NOMO-1 (cell line): ENCODE measurements at regions not wholly inside any gene's neighbourhood (a gene's known extent, or its start where the extent isn't known, plus 50 kb on each side); places are given as distances from the start of the nearest gene placed in this dataset.

Source experiments
- DNase-seq, 2 experiments: peaks; one replicate each; lab custom pipeline; 2025; ENCODE audit not compliant: unreplicated experiment in 2 of 2; lab: John Stamatoyannopoulos, UW

DNA sequence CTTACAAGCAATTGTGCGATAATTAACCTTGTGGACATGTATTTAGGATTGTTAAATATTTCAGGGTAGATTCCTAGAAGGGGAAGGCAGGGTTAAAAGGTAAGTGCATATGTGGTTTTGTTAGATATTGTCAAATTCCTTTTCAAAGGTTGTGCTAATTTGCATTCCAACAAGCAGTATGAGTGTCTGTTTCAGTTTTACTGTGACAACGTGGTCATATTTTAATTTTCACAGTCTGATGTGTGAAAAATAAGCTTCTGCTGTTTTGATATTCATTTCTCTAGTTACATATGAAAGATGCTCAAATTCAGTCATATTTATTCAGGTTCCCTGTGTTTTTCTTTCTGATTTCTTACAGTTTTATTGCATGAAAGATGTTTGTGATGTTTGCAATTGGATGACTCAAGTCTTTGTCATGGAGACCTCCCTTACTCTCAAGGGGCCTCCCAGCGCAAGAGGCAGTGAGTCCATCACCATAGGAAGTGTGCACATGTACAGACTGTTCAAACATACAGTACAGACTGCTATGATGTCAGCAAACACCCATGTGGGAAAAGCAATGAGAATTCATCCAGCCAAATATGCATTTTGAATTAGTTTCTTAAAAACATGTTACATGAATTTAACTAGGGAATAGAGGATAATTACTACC is 310.8 kb downstream of the GALR1 start:
- DNase-seq: no peak

DNA sequence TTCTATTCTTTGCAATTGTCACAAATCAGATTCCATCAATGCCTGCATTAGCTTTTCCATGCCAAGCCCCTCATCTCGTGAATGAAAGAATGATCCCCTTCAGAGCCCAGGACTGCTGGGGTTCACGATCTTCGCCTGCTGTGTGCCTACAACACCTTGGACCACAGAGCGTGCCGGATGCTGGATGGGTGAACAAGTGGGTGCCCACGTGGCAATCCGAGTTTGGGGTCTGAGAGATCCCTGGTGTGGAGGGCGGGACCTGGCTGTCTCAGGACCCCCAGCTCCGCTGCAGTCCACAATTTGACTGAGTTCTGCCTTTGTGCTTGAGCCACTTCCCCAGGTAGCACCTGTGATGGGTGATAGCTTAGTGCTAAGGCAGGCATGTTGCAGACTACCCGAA is 317.0 kb downstream of the GALR1 start:
- no peak for DNase-seq

DNA sequence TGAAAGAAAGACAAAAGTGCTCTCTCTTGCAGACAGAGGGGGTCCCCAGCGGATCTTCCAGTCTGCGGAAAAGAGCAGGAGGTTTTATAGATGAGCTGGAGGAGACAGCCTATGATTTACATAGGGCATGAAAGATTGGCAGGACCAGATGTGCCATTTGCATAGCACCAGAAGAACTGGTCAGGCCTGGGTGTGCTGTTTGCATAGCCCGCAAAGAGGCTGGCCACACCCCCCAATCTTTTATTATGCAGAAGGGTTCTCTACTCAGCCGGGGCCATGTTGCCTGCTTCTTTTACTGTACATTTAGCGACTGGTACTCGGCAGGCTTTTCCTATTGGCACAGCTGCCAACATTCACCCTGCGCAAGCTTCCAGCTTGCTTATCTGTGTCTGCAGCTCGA is 317.6 kb downstream of the GALR1 start:
- no peak for DNase-seq

DNA sequence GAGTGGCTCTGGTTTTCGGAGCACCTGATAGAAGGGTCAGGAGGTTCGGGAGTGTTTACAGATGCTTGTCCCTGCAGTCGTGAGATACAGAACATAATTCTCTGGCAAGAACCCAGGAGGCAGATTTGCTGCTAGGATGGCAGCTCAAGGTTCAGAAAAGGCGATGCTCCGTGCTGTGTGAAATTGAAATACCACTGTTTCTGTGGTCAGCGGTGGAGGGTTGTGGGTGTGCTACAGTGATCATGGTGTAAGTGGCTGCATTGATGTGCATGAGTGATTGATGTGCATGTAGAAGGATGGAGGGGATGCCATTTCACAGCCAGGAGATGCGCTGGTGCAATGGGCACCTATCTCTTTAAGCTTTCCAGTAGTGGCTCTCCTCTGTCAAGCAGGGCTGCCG is 322.1 kb downstream of the GALR1 start:
- DNase-seq: no peak

DNA sequence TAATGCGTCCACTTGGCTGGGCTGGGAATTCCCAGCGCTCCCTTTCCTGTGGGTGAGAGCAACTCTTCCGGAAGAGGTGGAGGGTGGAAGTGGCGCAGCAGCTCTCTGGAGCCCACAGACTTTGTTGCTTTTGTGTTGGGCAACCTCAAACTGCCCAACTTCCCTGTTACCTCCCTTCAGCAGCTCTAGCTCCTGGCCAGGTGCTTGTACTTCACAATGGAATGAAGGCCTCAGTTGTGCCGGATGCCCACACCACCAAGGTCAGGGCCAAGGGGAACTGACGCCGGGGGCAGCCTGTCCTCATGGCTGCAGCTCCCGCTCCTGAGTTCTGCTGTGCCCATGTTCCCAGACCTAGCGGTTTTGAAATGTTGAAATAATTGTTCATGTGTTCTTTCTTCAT is 322.9 kb downstream of the GALR1 start:
- peak; percentile 64 to 66 for DNase-seq

DNA sequence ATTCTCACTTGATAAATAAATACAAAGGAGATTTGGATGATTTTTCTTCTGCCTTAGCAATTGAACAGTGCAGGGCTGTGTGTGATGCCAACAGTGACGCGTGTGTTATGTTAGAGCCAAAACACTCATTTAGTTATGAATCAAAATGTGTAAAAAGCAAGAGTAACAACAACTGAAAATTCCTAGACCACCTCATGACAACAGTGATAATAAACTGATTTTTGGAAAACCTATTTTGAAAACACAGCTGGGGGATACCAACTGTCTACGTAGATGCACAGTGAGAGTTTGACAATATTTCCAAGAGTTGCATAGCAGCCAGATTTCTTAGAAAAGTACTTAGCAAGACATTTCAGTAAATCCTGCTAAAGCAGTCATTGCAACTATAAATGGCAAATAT is 323.9 kb downstream of the GALR1 start:
- no peak for DNase-seq

DNA sequence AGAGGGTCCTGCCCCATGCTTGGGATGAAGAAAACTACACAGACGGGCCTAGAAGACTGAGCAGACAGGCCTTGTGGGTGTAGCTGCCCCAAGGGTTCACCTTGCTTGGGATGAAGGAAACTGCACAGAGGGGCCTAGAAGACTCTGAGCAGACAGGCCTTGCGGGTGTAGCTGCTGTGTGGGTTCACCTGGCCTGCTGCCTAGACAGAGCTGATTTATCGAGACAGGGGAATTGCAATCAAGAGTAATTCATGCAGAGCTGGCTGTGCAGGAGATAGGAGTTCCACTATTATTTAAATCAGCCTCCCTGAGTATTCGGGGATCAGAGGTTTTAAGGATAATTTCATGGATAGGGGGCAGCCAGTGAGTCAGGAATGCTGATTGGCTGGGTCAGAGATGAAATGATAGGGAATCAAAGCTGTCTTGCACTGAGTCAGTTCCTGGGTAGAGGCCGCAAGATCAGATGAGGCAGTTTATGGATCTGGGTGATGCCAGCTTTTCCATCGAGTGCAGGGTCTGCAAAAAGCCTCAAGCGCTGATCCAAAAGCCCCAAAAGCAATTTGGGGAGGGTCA is 341.4 kb downstream of the GALR1 start:
- DNase-seq: no peak

DNA sequence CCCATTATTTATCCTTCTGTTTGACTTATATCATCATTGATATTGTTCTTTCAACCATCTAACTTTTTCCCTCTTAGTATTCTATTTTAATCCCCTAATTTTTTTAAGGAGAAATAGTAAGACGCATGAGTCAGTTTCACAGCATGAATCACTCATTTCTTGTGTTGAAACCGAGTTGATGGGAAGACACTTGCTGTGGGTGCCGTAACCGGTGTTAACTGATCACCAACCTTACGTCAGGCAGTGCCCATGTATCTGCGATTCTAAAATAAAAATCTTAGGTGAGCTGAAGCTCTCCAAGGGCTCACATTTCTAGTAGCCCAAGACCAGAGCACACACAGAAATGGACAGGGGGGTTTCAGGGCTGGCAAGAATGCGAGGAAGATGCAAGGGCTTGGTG is 348.1 kb downstream of the GALR1 start:
- no peak for DNase-seq

DNA sequence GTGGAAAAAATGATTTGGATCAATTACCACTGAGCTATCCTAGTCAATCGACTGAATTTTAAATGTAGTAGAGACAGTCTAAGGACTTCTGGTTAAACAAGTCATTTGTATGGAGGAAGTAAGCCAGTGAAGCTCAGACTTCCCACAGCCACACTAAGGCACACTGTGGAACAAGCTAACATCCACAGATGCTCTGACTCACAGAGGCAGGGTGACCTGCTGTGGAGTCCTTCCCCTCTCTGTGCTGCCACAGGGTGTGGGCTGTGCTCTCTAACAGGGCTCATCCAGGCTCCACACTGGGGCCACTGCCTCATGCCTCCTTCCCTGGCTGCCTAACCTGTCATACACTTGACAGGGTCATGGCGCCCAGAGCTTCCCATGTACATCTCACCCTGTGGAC is 351.0 kb downstream of the GALR1 start:
- DNase-seq: no peak

DNA sequence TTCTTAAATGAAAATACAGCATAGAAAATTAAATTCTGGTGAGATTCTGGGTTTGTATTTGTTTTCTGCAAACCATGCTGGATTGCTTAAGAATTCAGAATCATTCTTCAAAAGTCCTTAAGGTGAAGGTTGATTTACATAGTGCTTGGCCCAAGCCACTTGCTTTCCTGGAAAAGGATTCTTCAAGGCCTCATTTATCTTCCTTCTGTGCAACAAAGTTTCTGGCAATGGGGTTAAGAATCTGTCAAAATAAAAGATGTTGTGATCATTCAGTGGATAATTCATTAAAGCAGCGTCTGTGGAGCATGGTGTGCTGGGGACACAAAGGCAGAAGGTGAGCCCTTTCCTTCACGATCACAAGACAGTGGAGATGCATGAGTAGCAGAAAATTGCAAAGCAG is 351.9 kb downstream of the GALR1 start:
- DNase-seq: no peak

DNA sequence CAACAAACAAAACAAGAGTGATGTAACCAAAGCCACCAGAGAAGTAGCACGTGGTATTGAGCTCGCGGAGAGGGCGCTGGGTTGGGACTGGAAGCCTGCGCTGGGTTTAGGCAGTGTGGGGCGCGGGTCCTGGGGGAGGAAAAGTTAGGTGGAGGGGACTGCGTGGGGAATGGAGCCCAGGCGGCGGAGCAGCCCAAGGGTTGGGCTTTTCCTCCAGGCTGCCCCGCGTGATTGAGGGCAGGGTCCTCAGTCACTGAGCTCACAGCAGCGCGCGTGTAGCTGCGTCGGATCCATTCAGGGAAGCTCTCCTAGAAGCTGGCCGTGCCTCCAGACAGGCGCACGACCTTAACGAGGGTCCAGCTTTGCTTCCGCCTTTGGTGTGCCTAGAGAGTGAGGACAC is 357.4 kb downstream of the GALR1 start:
- no peak for DNase-seq

DNA sequence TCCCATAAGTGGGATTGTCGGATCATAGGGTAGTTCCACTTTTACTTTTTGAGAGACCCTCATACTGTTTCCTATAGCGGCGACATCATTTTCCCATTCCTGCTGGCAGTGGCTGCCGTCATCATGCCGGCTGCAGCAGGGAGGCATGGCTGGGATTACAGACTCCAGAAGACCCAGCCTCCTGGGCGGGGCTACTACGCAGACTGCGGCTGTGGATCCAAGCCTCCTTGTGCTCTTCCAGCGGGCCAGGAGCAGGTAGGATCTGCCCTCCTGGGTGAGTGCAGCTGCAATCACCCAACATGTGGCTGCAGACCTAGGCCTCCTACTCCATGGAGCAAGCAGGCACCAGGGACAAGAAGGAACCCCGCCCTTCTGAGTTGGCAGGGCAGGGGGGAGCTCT is 359.2 kb downstream of the GALR1 start:
- DNase-seq: no peak

DNA sequence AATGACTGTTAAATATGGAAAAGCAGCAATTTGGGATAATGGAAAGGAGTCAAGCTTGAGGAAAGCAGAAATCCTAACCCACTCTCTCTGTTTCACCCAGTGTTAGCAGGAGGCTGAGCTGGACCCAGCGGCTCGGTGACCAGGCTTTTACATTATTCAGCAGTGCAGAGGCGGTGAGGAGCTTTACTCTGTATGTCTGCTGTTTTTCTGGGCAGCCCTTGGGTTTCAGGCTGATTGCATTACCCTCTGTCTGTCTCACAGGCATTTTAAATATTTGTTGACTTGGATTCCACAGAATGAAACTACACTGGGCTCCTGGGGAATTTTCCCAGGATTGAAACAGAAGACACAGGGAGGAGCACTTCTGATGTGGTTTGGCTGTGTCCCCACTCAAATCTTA is 368.0 kb downstream of the GALR1 start:
- no peak for DNase-seq

DNA sequence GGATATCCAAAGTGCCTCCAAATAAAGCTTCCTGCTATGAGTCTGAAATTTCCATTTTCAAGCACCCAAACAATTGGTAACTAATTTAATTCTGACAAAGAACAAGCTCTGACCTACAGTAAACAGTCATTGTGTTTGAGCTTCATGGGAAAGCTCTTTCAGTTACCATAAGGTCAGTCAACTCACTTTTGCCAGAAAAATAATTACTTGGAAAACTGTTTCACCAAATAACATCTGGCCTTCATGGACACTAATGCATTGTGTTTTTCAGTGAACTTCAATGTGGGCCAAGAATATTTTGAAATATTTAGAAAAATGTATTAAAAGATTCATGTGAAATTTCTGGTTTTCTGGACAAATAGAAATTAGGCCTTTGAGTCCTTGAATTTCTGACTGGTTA is 369.9 kb downstream of the GALR1 start:
- DNase-seq: no peak

DNA sequence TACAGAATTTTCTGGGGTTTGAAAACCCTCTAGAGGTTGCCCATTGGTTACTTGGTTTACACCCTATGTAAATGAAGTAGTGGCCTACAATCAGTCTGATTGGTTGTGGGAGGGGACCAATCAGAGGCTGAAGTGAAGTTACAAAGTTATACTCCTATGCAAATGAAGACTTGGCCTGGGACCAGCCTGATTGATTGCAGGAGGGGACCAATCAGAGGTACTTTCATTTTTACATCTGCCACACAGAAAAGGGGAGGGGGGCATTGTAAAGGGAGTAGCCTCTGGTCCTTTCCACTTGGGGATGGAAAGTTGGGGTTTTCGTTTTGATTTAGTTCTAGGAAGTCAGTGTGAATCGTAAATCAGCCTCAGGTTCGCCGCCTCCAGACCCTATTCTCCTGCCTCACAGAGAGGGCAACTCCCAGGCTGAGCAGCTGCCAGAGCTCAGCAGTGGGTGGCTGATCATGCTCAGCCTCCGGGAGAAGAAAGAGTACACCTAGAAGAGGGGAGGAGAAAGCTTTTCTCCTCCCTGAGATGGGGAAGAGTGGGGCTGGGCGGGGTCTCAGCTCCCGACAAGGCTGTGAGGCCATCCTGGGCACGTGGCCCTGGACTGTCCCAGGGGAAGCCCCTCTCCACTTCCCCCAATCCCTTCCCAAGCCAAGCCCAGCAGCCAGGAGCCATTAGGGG is 372.5 kb downstream of the GALR1 start:
- DNase-seq: no peak

DNA sequence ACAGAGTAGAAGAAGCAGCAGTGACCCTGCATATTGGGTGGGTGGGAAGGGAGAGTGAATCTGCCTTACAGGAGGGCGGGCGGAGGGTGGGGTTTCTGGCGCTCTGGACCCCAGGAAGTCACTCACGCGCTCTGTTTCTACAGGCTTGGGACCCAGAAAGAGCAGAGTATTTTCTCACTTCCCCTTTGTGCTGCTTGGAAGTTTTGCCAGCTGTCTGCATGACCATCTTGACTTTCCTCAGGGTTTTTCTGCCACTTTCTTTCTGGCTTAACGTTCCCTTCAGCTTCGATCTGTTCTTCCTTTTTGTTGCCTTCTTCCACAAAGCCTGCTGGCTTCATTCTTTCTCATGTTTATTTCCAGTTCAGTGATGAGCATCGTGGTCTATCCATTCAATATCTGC is 383.1 kb downstream of the GALR1 start:
- DNase-seq: peak; percentile 34 to 49

DNA sequence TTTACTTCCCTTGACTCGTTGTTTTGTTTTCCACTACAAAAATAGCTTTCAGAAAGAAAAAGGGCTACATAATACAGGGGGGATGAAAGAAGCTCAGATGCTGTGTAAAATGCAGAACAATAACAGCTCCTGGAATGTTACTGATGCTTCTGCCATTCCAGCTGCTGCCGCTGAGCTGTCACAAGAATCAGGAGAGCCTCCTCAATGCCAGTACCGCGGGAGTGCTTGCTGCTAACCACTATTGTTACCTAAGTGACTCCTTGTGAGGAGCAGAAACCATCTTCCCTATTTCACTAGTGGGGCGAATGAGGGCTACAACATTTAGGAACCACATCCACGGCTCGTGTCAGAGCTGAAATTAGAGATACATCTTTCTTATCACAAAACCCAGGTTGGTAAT is 384.8 kb downstream of the GALR1 start:
- DNase-seq: no peak

DNA sequence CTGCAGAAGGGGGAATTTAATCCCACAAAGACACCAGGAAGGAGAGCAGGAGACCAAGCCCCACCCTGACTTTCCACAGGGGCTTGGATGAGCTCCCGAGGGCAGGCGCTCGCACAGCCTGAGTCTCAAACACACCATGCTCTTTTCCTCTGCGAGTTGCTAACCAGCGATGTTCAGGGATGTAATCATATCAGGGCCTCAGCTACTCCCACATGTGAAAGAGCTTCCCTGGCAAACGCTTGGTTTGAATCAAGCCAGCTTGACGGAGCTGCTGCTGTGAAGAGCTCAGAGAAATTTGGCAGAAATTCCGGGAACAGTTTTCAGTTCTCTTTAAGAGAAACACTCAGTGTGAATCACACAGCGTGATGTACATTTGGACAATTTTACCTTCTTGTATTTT is 385.8 kb downstream of the GALR1 start:
- DNase-seq: no peak

DNA sequence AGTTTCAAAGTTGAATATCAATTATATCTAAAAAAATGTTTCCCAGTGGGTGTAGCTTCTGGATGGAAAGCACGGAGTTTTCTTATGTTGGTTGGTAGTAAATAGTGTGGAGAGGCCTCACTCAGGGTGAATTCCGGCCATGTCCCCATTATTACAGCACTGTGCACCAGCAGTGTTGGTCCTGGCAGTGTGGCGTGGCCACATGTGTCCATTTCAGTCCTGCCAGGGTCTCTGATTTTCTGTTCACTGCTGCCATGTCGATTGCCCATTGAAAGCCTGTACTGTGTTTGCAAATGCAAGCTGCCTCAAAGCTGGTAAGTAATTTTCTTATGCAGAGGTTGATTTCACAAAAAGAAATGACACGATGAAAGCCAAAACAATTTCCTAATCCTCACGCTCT is 386.2 kb downstream of the GALR1 start:
- no peak for DNase-seq

DNA sequence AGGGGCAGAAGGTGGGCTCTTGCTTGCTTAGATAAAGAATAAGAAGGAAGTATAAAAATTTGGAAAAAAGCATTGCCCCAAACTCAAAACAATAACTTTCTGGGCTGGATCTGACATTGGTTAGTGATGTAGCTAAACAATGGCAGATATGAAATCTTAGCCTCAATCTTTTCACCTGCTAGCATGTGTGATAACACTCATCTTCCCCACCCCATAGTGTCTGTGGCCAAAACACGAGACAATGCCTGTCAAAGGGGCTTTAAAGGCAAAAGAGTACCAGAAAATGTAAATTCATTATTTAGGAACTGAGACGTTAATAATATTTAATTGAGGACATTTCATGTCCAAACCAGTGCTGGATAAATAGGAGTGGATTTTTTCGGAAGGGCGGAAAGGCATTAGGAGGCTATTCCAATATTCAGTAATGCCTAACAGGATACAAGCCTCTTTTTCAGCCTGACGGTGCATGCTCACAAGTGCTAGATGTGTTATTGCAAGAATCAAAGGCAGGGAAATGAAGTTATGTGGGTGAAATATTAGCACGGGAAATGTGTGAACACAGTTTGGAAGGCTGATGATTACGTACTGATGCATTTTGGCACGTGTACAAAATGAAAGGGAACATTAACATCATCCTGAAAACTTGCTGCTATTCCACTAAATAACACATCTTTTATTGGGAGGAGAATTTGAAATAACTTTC is 395.7 kb downstream of the GALR1 start:
- no peak for DNase-seq

DNA sequence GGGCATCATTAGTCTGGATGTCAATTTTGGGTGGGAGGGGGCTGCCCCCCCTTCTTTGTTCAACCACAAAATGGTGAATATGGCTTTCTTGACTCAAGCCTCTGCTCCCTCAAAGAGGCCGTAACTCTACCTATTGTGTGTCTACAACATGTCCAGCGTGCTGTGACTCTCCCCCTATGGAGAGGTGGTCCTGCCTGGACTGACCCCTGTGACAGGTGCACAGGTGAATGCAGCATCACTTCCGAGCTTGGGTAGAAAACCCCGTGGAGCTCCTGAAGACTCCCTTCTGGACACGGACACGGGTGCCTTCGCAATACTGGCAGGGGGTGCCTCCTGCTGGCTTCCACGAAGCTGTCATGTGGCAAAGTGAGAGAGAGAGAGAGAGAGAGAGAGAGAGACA is 397.8 kb downstream of the GALR1 start:
- no peak for DNase-seq

DNA sequence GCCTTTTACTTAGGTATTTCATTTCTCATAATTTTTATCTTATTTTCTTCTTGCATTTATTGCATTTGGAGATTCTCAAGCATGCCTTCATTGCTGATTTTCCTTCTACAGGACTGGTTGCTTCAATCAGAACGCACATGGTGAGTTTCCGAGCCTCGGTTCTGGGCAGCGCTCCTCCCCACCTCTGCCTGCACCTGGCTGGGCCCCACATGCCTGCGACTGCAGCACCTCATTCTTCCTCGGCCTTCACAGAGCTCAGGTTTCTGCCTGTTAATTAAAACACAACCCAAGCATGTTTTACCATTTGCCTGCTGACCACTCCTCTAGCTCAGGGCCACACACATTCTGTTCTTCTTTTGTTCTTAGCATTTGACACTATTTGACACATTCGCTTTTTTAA is 398.8 kb downstream of the GALR1 start:
- DNase-seq: no peak
